ENCODE measurements at regions not wholly inside any gene's neighbourhood (a gene's known extent, or its start where the extent isn't known, plus 50 kb on each side); places are given as distances from the start of the nearest gene placed in this dataset.

DNA sequence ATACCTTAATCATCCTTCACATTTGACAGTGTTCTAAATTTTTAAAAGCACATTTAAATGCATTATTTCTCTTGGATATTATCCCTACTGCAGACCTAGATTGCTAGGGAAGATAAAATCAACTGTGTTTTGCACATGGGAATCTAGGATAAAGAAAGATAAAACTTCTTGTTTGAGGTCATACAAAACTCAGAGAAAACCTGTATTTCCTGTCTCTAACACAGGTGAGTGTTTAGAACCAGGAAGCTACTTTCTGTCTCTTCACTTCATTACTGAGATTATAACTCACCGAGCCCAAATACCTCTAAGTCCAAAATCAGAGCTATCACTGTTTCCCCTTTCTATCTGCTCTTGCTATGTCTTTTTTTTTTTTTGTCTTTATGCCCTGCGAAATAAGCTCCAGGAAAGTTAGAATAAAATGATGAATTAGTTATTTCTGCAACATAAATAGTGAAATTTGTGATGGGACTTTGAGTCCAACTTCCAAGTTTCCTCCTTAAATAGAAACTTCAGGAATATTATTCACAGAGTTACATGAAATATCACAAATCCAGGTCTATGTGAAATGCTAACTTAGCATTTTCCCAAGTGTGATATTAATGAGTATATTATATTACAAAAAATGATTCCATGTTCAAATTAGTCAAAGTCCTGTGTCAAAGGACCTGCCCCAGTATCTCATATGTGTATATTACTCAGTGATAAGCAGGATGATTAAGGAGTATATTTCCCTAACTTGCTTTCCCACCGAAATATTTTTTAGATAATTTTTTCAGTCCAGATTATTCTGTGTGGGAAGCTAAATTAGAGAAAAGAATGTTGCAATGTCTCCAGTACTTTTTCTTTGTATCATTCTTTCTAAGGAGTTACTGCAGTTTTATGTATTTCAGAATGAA, 226.4 kb downstream of the PLA2G4A start:
- TF ChIP-seq SNAI2 (CRISPR knock-in tag; IDR thresholded peaks at IDR 0.05) (no peak), ZFP3 (CRISPR knock-in tag; IDR thresholded peaks at IDR 0.05) (no peak), ZNF565 (CRISPR knock-in tag; conservative IDR thresholded peaks at IDR 0.05; ENCODE audit: low read depth) (no peak), ZC3H10 (CRISPR knock-in tag; IDR thresholded peaks at IDR 0.05) (no peak), ARNTL (CRISPR knock-in tag; IDR thresholded peaks at IDR 0.05; ENCODE audit: borderline replicate concordance, low read depth) (no peak), RARB (CRISPR knock-in tag; IDR thresholded peaks at IDR 0.05) (no peak)
- TF ChIP-seq, protein P1, sequence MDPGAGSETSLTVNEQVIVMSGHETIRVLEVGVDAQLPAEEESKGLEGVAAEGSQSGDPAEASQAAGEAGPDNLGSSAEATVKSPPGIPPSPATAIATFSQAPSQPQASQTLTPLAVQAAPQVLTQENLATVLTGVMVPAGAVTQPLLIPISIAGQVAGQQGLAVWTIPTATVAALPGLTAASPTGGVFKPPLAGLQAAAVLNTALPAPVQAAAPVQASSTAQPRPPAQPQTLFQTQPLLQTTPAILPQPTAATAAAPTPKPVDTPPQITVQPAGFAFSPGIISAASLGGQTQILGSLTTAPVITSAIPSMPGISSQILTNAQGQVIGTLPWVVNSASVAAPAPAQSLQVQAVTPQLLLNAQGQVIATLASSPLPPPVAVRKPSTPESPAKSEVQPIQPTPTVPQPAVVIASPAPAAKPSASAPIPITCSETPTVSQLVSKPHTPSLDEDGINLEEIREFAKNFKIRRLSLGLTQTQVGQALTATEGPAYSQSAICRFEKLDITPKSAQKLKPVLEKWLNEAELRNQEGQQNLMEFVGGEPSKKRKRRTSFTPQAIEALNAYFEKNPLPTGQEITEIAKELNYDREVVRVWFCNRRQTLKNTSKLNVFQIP (CRISPR knock-in tag; IDR thresholded peaks at IDR 0.05; ENCODE audit: borderline replicate concordance, low read depth) = no peak
- TF ChIP-seq, protein P2, sequence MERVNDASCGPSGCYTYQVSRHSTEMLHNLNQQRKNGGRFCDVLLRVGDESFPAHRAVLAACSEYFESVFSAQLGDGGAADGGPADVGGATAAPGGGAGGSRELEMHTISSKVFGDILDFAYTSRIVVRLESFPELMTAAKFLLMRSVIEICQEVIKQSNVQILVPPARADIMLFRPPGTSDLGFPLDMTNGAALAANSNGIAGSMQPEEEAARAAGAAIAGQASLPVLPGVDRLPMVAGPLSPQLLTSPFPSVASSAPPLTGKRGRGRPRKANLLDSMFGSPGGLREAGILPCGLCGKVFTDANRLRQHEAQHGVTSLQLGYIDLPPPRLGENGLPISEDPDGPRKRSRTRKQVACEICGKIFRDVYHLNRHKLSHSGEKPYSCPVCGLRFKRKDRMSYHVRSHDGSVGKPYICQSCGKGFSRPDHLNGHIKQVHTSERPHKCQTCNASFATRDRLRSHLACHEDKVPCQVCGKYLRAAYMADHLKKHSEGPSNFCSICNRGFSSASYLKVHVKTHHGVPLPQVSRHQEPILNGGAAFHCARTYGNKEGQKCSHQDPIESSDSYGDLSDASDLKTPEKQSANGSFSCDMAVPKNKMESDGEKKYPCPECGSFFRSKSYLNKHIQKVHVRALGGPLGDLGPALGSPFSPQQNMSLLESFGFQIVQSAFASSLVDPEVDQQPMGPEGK (CRISPR knock-in tag; IDR thresholded peaks at IDR 0.05; ENCODE audit: borderline replicate concordance) = no peak

Data from SK-N-SH treated with all-trans-retinoic acid at 6 μM for 48 hours (cell line).